Body of pancreas (tissue), 4 donors: ENCODE measurements at regions not wholly inside any gene's neighbourhood (a gene's known extent, or its start where the extent isn't known, plus 50 kb on each side); places are given as distances from the start of the nearest gene placed in this dataset.

Experiments used
- POLR2A ChIP-seq, 3 donors: fragments of 450-650 bp; IDR thresholded peaks; one replicate each; pipeline ENCODE4 v1.6.1; 2016; ENCODE audit warnings: antibody characterized with exemption in 3 of 3, mild to moderate bottlenecking in 2 of 3
- TF ChIP-seq, protein P1 (sequence below), 7 experiments: fragments of 450-650 bp in 4 of 7; fragments of 200-600 bp in 3 of 7; sonication (generic) in 3 of 7; IDR thresholded peaks; one replicate each; pipeline ENCODE4 v1.5.1; 2016 to 2019; ENCODE audit warnings: antibody characterized with exemption in 7 of 7

DNA sequence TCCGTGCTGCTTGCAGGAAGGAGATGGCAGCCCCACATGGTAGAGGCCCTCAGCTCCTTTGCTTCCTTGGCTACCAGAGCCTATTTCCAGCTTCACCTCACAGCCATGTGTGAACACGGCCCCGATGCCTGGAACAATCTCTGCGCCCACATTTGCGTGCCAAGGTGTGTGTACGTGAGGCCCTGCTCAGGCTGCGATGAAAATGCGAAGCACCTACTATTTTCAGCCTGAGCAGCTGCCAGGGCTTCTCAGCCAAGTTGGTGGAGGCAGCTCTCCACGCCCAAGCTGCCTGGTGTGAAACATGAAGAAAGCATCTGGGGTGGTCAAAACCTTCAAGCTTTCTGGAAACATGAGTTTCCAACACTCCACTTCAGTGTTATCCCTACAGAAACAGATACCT is 177.8 kb upstream of the EGLN3 start:
- TF ChIP-seq, protein P1, sequence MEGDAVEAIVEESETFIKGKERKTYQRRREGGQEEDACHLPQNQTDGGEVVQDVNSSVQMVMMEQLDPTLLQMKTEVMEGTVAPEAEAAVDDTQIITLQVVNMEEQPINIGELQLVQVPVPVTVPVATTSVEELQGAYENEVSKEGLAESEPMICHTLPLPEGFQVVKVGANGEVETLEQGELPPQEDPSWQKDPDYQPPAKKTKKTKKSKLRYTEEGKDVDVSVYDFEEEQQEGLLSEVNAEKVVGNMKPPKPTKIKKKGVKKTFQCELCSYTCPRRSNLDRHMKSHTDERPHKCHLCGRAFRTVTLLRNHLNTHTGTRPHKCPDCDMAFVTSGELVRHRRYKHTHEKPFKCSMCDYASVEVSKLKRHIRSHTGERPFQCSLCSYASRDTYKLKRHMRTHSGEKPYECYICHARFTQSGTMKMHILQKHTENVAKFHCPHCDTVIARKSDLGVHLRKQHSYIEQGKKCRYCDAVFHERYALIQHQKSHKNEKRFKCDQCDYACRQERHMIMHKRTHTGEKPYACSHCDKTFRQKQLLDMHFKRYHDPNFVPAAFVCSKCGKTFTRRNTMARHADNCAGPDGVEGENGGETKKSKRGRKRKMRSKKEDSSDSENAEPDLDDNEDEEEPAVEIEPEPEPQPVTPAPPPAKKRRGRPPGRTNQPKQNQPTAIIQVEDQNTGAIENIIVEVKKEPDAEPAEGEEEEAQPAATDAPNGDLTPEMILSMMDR (IDR thresholded peaks at IDR 0.05): no peak
- no peak for TF ChIP-seq POLR2A (IDR thresholded peaks at IDR 0.05)
